OCI-LY1 (cell line): ENCODE measurements at regions not wholly inside any gene's neighbourhood (a gene's known extent, or its start where the extent isn't known, plus 50 kb on each side); places are given as distances from the start of the nearest gene placed in this dataset.

Experiments used
- H2AFZ ChIP-seq: fragments of 200-600 bp; sonication (generic), shearing (Covaris generic); 2 replicates; pipeline ENCODE4 v1.6.0; 2014; ENCODE audit warnings: antibody characterized with exemption, mild to moderate bottlenecking, low read length
- H3F3A ChIP-seq: fragments of 200-600 bp; sonication (generic), shearing (Covaris generic); 2 replicates; pipeline ENCODE4 v1.6.0; 2014; ENCODE audit warnings: mild to moderate bottlenecking, antibody characterized with exemption, low read length, moderate library complexity; ENCODE audit not compliant: insufficient read depth
- H3K27ac ChIP-seq: fragments of 200-600 bp; sonication (generic); 2 replicates; pipeline ENCODE4 v1.5.1; 2014; ENCODE audit warnings: low read length, mixed run types, mild to moderate bottlenecking, low read depth; ENCODE audit not compliant: poor library complexity, severe bottlenecking
- H3K27me3 ChIP-seq: fragments of 200-600 bp; sonication (generic); 2 replicates; pipeline ENCODE4 v1.6.0; 2014; ENCODE audit warnings: antibody characterized with exemption, mild to moderate bottlenecking, low read length, moderate library complexity; ENCODE audit not compliant: insufficient read depth
- H3K36me3 ChIP-seq: fragments of 200-600 bp; sonication (generic); 2 replicates; pipeline ENCODE4 v1.6.1; 2014; ENCODE audit warnings: mild to moderate bottlenecking, antibody characterized with exemption, low read length, moderate library complexity, mixed read lengths; ENCODE audit not compliant: insufficient read depth
- H3K4me1 ChIP-seq: fragments of 200-600 bp; sonication (generic); 2 replicates; pipeline ENCODE4 v1.5.1; 2014; ENCODE audit warnings: mild to moderate bottlenecking, low read length, moderate library complexity; ENCODE audit not compliant: insufficient read depth, severe bottlenecking
- H3K4me2 ChIP-seq: fragments of 200-600 bp; sonication (generic), shearing (Covaris generic); 2 replicates; pipeline ENCODE4 v1.6.1; 2014; ENCODE audit warnings: low read length
- H3K4me3 ChIP-seq: fragments of 200-600 bp; sonication (generic); 2 replicates; pipeline ENCODE4 v1.5.1; 2014; ENCODE audit warnings: low read length, low read depth, mild to moderate bottlenecking, mixed read lengths; ENCODE audit not compliant: poor library complexity, severe bottlenecking
- H3K79me2 ChIP-seq: fragments of 200-600 bp; shearing (Covaris generic); 2 replicates; pipeline ENCODE4 v1.6.1; 2016; ENCODE audit warnings: mixed run types, low read length, mixed read lengths; ENCODE audit not compliant: insufficient read depth
- H3K9ac ChIP-seq: fragments of 200-600 bp; sonication (generic), shearing (Covaris generic); 2 replicates; pipeline ENCODE4 v1.6.1; 2014; ENCODE audit warnings: mild to moderate bottlenecking, low read length, mixed read lengths
- H3K9me2 ChIP-seq: fragments of 200-600 bp; sonication (generic), shearing (Covaris generic); 2 replicates; pipeline ENCODE4 v1.6.1; 2014; ENCODE audit warnings: low read depth, mild to moderate bottlenecking, low read length, mixed read lengths
- H3K9me3 ChIP-seq: fragments of 200-600 bp; shearing (Covaris generic); 2 replicates; pipeline ENCODE4 v1.6.1; 2014; ENCODE audit warnings: low read length, mixed read lengths
- H4K20me1 ChIP-seq: fragments of 200-600 bp; sonication (generic), shearing (Covaris generic); 2 replicates; pipeline ENCODE4 v1.6.0; 2016; ENCODE audit warnings: mild to moderate bottlenecking, low read length; ENCODE audit not compliant: insufficient read depth
- EZH2 ChIP-seq: fragments of 200-600 bp; sonication (generic), shearing (Covaris generic); IDR thresholded peaks from 2 replicates; pipeline ENCODE4 v1.8.0; 2017; ENCODE audit warnings: borderline replicate concordance, mixed run types, mild to moderate bottlenecking, antibody characterized with exemption, low read length, moderate library complexity, mixed read lengths
- TF ChIP-seq, protein P1 (sequence below): fragments of 200-600 bp; sonication (generic), shearing (Covaris generic); IDR thresholded peaks from 2 replicates; pipeline ENCODE4 v1.5.1; 2017; ENCODE audit warnings: mild to moderate bottlenecking, antibody characterized with exemption, low read length, moderate library complexity, mixed read lengths

DNA sequence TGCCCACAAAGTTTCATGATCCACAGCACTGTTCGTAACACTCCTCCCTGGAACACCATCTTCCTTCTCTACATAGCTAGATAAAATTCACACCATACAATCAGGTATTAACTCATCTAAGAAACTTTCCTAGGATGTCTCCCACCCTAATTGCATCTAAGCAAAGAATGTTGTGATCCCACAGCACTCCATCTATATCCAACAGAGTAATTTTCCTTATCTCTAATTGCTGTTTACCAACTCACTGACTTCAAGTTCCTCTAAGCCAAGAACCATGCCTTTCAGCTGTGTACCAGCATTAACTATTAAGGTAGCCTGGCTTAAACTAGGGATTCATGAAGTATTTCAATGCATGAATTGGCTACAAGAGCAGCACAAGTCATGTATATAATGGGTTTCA is 114.2 kb downstream of the SIPA1L2 start:
- Histone ChIP-seq H2AFZ (no peak overlapping the region), H4K20me1 (no peaks in the 10 kb centered on the region), H3K9me2 (no peaks in the 10 kb centered on the region), H3K9ac (no peak overlapping the region), H3K4me1 (no peaks in the 10 kb centered on the region), H3K79me2 (no peaks in the 10 kb centered on the region), H3K4me3 (no peak overlapping the region), H3K36me3 (no peaks in the 10 kb centered on the region), H3K9me3 (no peaks in the 10 kb centered on the region), H3K27me3 (no peaks in the 10 kb centered on the region), H3K4me2 (no peak overlapping the region), H3F3A (no peaks in the 10 kb centered on the region), H3K27ac (no peak overlapping the region)
- no peak for TF ChIP-seq EZH2
- TF ChIP-seq, protein P1, sequence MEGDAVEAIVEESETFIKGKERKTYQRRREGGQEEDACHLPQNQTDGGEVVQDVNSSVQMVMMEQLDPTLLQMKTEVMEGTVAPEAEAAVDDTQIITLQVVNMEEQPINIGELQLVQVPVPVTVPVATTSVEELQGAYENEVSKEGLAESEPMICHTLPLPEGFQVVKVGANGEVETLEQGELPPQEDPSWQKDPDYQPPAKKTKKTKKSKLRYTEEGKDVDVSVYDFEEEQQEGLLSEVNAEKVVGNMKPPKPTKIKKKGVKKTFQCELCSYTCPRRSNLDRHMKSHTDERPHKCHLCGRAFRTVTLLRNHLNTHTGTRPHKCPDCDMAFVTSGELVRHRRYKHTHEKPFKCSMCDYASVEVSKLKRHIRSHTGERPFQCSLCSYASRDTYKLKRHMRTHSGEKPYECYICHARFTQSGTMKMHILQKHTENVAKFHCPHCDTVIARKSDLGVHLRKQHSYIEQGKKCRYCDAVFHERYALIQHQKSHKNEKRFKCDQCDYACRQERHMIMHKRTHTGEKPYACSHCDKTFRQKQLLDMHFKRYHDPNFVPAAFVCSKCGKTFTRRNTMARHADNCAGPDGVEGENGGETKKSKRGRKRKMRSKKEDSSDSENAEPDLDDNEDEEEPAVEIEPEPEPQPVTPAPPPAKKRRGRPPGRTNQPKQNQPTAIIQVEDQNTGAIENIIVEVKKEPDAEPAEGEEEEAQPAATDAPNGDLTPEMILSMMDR, result no peak

DNA sequence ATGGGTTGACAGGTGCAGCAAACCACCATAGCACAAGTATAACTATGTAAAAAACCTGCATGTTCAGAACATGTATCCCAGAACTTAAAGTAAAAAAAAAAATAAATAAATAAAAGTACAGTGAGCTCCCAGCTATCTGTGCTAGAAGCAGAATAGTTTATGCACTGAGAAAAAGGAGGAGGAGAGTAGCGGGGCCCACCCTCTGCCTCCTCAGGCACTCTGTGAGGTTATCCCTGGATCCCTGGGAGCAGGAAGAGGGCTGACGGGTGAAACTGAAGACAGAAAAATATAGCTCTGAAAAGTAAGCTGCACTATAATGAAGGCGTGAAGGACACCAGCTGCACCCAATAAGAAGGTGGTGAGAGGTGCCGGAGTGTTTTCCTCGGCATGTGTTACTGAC is 117.2 kb downstream of the SIPA1L2 start:
- Histone ChIP-seq H3K27ac (no peak overlapping the region), H3K4me3 (no peak overlapping the region), H3F3A (no peaks in the 10 kb centered on the region), H3K9ac (no peak overlapping the region), H3K9me2 (no peaks in the 10 kb centered on the region), H3K27me3 (no peaks in the 10 kb centered on the region), H3K4me2 (no peak overlapping the region), H4K20me1 (no peaks in the 10 kb centered on the region), H2AFZ (no peak overlapping the region), H3K4me1 (no peaks in the 10 kb centered on the region), H3K36me3 (no peaks in the 10 kb centered on the region), H3K9me3 (no peaks in the 10 kb centered on the region), H3K79me2 (no peaks in the 10 kb centered on the region)
- TF ChIP-seq, protein P1, result no peak
- no peak for TF ChIP-seq EZH2

DNA sequence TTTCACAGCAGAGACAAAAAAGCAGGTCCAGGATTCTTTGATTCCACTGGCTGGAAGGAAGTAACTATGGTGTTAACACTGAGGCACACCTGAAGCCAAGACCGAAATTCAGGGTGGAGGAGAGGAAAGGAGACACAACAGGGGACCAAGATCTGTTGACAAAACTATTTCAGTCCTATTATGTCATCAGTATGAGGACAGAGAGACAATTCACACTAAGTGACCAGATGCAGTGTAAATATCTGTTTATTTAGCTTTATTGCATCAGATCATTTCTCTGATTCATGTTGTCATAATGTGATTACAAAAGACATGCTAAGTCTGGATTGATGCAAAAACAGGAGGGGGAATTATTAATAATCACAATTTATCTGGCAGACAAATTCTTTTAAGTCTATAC is 118.8 kb downstream of the SIPA1L2 start:
- TF ChIP-seq, protein P1, result no peak
- TF ChIP-seq EZH2, result no peak
- no peaks in the 10 kb centered on the region for H3F3A ChIP-seq
- H3K27ac ChIP-seq, result no peak overlapping the region
- no peaks in the 10 kb centered on the region for H3K9me3 ChIP-seq
- H2AFZ ChIP-seq, result no peak overlapping the region
- no peak overlapping the region for H3K4me2 ChIP-seq
- H3K9ac ChIP-seq, result no peak overlapping the region
- H3K36me3 ChIP-seq, result no peaks in the 10 kb centered on the region
- no peaks in the 10 kb centered on the region for H4K20me1 ChIP-seq
- no peaks in the 10 kb centered on the region for H3K27me3 ChIP-seq
- H3K79me2 ChIP-seq, result no peaks in the 10 kb centered on the region
- H3K4me3 ChIP-seq, result no peak overlapping the region
- H3K4me1 ChIP-seq, result no peaks in the 10 kb centered on the region
- no peaks in the 10 kb centered on the region for H3K9me2 ChIP-seq
